ENCODE measurements at regions not wholly inside any gene's neighbourhood (a gene's known extent, or its start where the extent isn't known, plus 50 kb on each side); places are given as distances from the start of the nearest gene placed in this dataset.
A peak's percentile ranks its signal among the peaks of the same experiment; 100 is the strongest.

DNA sequence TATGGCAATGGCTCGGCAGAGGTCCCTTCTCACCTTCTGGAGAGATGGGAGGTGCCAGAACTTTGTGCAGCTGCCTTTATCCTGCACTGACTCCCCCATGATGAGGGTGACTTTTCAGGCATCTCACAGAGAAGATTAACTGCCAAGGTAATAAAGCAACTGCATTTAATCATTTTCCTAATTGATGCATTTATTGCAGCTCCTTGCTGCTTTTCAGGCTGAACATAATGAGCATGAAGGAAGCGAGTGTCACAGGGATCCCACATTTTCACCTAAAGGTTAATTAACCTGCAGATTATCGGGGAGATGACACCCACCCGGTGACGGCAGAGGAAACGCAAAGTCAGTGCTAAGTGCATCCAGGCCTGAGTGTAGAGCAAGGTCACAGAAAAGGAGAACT is 154.3 kb downstream of the ICE1 start:
- Histone ChIP-seq H3K27ac (no peak overlapping the region), H3K4me1 (no peaks in the 10 kb centered on the region), H3K9me3 (no peaks in the 10 kb centered on the region), H3K4me3 (no peak overlapping the region), H3K27me3 (no peaks in the 10 kb centered on the region), H3K36me3 (no peaks in the 10 kb centered on the region)
- DNase-seq = no peak
- TF ChIP-seq, protein P1, sequence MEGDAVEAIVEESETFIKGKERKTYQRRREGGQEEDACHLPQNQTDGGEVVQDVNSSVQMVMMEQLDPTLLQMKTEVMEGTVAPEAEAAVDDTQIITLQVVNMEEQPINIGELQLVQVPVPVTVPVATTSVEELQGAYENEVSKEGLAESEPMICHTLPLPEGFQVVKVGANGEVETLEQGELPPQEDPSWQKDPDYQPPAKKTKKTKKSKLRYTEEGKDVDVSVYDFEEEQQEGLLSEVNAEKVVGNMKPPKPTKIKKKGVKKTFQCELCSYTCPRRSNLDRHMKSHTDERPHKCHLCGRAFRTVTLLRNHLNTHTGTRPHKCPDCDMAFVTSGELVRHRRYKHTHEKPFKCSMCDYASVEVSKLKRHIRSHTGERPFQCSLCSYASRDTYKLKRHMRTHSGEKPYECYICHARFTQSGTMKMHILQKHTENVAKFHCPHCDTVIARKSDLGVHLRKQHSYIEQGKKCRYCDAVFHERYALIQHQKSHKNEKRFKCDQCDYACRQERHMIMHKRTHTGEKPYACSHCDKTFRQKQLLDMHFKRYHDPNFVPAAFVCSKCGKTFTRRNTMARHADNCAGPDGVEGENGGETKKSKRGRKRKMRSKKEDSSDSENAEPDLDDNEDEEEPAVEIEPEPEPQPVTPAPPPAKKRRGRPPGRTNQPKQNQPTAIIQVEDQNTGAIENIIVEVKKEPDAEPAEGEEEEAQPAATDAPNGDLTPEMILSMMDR (IDR thresholded peaks at IDR 0.05) = no peak
- no peak for TF ChIP-seq POLR2A (IDR thresholded peaks at IDR 0.05)

DNA sequence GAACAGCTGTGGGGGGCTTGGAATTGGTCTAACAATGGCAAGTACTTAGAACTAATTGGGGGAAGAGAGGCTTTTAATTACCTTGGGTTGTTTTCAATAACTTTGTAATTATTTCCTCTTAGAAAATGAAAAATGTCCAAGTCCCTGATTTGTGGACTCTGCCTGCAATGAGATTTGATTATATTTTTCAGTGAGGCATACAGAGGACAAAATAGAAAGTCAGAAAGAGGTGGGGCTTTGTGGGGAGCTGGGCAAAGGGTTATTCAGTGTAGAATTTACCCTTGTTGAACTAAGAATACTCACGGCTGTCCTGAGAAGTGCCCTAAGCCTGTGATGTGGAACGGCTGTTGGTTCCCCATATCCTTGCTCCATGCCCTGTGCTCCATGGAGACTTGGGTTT is 153.0 kb downstream of the ICE1 start:
- Histone ChIP-seq H3K36me3 (no peaks in the 10 kb centered on the region), H3K27ac (no peak overlapping the region), H3K27me3 (no peaks in the 10 kb centered on the region), H3K4me3 (no peak overlapping the region), H3K9me3 (no peaks in the 10 kb centered on the region), H3K4me1 (no peaks in the 10 kb centered on the region)
- DNase-seq = no peak
- TF ChIP-seq, protein P1 (IDR thresholded peaks at IDR 0.05) = no peak

DNA sequence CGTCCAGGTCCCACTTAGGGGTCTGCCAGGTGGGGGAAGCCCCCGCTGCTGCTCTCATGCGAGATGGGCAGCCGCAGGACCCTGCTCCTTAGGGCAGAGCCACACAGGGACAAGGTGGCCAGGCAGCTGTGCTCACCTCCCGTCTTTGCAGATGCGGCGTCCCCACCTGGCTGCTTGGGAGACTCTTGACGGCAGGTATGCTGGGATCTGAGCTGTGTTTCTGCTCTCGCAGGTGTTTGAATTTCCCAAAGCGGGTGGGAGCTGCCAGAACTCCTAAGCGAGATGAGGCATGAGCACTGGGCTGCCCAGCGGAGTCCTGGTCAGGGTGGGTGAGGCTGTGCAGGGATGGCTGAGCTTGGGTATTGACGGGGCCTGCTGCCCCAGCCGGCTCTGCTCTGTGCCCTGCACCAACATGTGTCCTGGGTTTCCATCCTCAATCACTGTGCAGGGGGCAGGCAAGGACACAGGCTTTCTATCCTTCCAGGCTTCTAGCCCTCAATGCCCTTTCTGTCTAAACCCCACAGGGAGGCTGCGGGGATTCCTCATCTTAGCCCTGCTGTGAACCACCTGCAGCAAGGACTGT is 151.4 kb downstream of the ICE1 start:
- TF ChIP-seq, protein P1 (IDR thresholded peaks at IDR 0.05) = no peak
- no peak for TF ChIP-seq POLR2A (IDR thresholded peaks at IDR 0.05)
- DNase-seq = no peak
- no peaks in the 10 kb centered on the region for H3K9me3 ChIP-seq
- H3K27me3 ChIP-seq = no peaks in the 10 kb centered on the region
- H3K36me3 ChIP-seq = no peaks in the 10 kb centered on the region
- no peak overlapping the region for H3K4me3 ChIP-seq
- peak overlapping the region in 2 of 4 donors; percentile 30 to 47 for H3K27ac ChIP-seq
- no peaks in the 10 kb centered on the region for H3K4me1 ChIP-seq

DNA sequence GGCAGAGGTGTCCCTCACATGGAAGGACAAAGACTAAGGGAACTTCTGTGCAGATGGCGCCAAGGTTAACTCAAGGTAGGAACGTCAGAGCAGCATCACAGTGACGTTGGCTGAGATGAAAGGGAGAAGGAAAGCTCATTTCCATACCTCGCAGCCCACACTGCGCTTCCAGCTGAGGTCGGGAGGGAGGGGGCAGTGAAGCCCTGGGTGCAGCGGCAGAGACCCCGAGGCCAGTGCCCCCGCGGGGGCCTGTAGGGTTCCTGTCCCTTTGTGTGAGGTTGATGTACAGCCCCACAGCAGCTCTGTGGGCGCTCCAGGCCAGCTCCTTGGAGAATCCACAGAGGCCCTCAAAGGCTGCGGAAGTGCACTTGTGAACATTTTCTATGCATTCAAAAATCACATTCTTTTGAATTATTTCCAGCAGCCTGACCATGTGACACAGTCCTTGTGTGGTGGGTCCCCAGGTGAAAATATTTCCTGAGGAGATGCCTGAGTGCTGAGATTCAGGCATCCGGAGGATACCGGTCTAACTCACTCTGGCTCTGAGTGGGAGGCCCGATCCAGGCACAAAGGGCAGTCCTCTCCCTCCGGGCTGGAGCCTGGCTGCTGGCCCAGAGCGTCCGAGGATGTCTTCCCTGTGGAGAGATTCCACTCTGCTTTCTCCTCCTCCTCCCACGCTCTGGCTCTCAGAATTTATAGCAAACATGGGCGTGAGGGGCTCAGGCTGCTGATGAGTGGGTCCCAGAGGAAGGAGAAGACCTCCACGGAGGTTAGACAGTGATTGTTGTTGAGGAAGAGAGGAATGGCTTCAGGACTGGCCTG is 150.7 kb downstream of the ICE1 start:
- Histone ChIP-seq H3K4me1 (no peaks in the 10 kb centered on the region), H3K9me3 (no peaks in the 10 kb centered on the region), H3K27ac (peak overlapping the region in 2 of 4 donors; percentile 30 to 47), H3K27me3 (no peaks in the 10 kb centered on the region), H3K4me3 (no peak overlapping the region), H3K36me3 (no peaks in the 10 kb centered on the region)
- DNase-seq = no peak
- TF ChIP-seq, protein P1 (IDR thresholded peaks at IDR 0.05) = no peak
- TF ChIP-seq POLR2A (IDR thresholded peaks at IDR 0.05) = no peak

DNA sequence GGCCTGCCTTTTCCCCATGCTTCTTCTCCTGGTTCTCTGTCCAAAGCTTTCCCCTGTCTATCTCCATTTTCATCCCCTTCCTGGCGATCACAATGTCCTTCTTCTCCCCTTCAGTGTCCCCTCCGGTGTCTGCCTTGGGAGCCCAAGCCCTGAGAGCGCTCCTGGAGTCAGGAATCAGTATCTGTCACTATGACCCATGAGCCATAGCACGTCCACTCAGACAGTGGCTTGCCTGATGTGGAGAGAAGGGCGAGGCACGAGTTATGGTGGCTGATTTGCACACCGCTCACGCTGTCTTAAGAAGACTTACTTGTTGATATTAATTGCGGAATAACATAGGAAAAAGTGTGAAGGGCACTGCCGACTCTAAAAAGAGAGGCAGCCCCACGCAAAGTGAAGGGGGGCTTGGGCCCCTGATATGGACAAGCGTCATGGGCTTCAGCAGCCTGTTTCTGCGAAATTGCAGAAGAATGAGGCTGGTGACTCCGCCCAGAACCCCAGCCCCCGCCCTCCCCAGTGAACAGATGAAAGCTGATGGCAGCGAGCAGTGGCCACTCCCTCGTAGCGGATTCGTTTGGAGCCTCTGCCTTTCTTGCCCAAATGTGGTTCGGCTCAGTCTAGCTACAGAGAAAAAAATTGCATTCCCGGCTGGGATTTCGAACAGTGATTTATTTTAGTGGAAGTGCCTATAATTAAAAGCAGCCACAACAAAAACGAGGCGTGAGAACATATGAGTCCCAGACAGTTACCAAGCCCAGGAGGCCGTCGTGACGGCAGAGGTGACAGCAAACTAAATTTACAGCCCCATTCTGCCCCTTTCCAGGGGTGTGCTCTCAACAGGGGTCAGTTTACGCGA is 149.8 kb downstream of the ICE1 start:
- Histone ChIP-seq H3K4me3 (no peak overlapping the region), H3K9me3 (no peaks in the 10 kb centered on the region), H3K4me1 (no peaks in the 10 kb centered on the region), H3K27me3 (no peaks in the 10 kb centered on the region), H3K27ac (peak overlapping the region in 2 of 4 donors; percentile 30 to 47), H3K36me3 (no peaks in the 10 kb centered on the region)
- no peak for DNase-seq
- no peak for TF ChIP-seq POLR2A (IDR thresholded peaks at IDR 0.05)
- TF ChIP-seq, protein P1 (IDR thresholded peaks at IDR 0.05) = no peak

Data from Peyer's patch (tissue), 4 donors.